HG02623 (cell line): ENCODE measurements at regions not wholly inside any gene's neighbourhood (a gene's known extent, or its start where the extent isn't known, plus 50 kb on each side); places are given as distances from the start of the nearest gene placed in this dataset.

Experiments used
- ATAC-seq: cut with Tn5 transposase; IDR thresholded peaks from one replicate; pipeline ENCODE4 v1.9.1; 2021; ENCODE audit warnings: moderate library complexity; ENCODE audit not compliant: unreplicated experiment

DNA sequence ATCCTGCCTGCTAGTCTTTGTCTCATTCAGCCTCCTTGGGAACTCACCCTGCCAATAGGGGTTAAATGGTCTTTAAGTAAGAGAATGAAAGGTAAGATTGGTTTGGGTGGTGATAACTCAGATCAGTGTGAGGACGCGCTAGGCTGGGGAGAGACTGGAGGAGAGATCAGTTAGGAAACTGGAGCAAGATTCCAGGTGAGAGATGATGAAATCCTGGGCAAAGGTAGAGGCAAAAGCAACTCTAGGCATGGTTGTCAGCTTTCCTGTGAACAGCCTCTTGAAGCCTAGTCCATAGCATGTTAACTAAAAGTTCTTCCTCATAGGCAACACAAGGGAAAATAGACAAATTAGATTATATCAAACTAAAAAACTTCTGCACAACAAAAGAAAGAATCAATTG, 145.2 kb upstream of the ANKRD28 start:
- ATAC-seq = no peak

DNA sequence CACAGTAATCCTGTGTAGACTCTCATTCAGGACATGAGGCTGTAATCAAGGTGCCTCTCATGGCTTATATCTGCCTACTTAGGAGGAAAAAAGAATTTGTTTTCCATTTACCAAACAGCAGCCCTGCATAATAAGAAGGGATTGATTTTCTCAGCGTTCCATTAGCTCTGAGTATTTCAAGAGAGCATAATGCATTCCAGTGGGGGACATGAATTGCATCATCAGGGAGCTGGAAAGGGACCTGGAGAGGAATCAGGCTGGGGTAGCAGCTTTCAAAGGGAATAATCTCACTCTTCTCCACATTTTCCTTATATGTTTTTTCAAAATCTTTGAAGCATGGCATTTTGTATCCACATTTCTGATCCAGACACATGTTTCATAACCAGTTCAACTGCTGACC, 150.6 kb upstream of the ANKRD28 start:
- ATAC-seq = no peak

DNA sequence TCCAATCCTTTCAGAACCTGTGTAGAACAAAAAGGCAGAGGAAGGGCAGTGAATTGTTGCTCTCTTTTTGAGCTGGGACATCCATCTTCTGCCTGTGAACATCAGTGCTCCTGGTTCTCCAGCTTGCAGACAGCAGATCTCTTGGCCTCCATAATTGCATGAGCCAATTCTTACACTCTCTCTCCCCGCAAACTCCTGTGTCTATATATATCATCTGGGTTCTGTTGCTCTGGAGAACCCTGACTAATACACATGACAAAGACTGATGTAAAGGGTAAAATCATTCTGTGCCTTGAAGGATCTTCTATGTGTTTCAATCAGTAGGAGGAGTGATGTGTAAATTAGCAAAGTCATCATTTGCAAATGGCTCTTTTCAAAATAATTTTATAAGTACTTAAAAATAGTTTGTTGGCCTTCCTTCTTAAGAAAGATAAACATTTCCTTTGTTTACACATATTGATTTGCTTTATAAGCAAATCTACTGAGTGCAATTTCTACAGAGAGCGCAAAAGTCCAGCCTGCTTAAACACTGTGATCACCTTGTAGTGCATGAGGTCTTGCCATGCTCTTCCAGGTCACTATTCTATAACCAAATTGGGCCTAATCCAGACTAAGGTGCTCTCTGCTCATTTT, 154.9 kb upstream of the ANKRD28 start:
- ATAC-seq = no peak

DNA sequence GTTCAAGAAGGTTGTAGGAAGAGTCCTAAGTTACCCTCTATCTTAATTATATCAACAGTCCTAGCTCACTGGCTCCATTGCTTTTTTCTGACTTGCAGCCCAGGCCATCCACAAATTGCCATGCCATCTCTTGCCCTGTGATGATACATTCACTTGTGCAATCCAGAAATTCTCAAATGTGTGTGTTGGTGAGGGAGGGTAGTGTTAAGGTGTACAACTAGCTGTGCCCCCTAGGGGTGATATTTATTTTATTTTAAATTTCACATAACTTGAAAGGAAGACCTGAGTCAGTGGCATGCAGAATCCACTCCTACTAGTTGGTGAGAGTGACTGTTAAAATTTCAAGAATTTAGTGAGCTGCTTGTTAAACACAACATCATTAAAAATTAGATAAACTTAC, 156.1 kb upstream of the ANKRD28 start:
- no peak for ATAC-seq

DNA sequence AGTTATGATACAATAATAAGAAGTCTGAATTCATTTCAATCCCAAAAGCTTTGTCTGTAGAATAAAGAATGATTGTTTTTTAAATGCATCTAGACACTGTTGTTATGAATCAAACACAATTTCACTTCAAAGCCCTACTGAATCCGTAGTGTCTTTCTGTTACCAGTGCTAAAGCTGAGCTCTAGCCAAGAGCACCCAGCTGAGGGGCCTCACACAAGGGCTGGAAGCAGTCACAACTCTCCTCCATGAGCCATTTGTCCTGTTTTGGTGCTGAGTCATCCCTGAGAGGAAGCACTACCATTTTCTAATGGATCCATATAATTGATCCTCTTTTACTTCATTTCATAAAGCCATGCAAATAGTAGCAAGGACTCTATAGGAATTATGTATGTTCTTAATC, 158.2 kb upstream of the ANKRD28 start:
- no peak for ATAC-seq

DNA sequence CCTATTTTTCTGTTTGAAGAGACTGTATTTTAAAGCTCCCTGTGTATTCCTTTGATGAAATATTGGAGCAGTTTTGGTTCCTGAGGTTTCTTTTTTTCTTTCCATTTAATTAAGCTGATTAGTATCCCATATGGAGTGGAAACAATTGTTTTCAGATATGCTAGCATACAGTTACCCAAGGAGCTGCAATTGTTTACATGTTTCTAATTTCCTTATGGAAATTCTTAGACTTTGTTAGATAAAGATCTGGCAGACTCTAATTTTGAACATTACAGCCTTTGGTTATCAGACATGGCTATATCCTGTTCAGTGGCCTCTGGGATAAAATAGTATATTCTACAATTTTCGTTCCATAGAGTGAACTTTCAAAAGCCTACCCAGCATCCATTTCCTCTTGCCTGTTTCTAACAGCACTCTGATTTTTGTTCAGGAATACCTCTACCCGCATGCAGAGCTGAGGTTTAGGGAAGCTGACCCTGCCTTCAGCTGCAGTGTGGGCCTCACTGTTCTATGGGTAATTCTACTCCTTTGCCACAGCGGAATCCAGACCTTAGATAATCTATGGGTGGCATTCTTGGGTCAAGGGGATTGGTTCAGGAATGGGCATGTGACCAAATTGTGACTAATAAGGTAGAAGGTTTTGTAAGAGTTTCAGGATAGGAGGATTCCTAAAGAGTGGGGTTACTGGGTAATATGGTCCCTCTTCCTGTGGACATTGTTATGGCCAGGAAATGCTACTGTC, 161.1 kb upstream of the ANKRD28 start:
- no peak for ATAC-seq

DNA sequence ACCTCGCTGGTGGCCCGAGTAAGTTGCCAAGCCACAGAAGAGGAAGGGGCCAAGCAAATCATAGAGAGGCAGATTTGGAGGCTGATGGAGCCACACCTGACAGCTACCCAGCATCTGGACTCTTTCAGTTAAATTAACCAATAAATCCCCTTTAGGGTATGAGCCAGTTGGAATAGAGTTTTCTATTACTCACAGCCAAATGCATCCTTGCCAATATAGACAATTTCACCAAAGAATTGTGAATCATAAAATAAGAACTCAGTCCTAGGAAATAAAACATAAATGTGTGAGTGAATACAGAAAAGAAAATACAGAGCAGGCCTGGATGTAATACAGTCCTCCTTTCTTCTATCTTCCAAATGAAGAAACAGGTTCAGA, 161.6 kb upstream of the ANKRD28 start:
- no peak for ATAC-seq

DNA sequence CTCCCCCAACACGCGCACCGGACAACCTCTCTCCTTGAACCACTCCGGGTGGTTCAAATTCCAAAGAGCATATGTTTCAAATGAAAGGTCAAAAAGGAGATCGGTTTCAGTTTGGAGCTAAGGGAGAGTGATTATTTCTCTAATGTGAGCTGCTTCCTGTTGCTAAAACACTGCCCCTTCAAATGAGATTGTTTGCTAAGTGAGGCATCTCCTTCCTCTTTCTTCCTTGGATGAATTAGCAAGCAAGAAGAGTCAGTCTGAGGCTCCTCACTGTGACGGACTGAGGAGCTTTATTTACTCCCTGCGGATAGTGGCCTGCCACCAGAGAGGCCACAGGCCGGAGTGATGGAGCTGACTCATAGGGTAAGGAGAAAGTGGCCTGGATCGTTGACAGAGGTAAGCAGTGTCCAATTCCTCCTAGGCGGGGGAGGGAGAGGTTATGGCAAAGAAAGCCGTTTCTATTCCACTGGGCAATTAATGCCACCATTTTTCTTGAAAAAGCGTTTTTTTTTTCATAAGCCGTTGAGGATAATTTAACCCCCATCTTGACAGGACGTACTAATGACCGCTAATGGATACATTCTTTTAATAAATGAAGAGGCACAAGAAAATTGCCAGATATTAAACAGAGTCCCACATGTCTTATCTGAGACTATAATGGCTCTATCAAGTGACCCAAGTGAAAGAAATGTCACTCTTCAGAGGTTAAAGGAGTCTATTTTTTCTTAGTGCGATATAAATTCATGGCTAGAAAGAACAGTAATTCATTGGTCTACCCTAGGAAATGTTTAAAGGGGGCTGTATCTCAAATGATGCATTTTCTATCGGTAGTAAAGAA, 167.0 kb upstream of the ANKRD28 start:
- ATAC-seq = no peak

DNA sequence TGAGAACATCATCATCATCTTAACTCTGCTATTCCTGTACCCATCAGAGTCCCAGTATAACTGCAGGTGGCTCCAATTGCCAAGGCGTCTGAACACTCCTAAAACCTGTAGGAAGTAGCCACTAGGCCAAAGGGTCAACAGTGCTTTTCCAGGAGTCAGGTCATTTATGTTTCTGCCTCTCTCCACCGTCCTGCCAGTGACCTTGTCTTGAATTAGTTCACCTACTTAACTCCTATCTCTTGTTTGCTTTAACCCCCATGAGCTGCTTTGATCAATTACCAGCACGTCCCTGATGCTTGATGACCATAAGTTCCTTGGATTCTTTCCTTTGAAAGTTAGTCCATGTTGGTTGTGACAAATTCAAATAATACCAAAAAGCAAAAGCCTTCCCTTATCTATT, 169.8 kb upstream of the ANKRD28 start:
- no peak for ATAC-seq

DNA sequence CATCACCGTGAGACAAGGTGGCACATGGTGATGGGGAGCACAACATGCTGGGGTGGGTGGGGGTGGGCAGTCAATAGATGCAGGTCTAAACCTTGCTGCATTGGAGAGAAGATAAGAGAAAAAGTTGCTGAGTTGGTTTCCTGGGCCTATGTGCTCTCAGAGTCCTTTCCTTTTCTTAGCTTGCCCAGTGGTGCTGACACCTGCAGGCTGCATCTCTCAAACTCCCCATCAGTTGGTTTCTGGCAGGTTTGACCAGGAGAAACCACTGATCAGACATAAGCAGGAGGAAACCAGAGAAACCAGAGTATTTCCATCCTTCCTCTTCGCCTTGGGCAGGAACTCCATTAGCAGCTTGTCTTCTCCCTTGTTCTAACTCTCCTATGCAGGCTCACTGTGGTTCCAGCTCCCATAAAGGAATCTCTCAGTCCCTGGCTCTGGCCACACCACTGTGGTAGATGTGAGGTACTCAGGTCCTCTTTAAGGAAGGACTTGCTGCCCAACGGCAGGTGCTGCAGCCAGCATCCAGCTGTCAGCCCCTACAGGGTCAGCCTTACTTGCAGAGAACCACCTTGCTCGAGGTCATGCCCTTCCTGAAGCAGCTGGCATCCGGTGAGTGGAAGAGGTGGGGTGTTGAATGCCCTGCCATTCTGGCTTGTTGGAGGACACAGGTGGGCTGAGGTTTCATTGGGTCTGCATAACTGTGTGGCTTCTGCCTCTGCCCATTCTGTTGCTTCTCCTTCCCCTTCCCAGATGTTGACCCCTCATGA, 172.3 kb upstream of the ANKRD28 start:
- no peak for ATAC-seq

DNA sequence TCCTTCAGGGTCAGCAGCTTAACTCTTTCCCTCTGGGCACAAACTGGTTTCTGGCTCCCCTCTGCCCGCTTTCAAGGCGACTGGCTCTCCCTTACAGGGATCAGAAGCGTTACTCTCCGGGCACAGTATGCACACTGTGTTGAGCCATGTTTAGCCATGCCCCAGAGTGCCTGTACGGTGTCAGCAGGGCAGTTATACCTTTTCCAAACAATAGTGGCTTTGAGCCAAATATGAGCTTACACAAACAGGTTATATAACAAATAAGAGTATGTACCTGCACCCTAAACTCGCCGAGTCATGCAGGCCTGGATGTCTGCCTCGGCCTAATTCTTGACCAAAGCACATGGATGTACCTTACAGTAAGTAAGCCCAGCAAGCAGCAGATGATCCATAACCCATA, 175.6 kb upstream of the ANKRD28 start:
- ATAC-seq = no peak

DNA sequence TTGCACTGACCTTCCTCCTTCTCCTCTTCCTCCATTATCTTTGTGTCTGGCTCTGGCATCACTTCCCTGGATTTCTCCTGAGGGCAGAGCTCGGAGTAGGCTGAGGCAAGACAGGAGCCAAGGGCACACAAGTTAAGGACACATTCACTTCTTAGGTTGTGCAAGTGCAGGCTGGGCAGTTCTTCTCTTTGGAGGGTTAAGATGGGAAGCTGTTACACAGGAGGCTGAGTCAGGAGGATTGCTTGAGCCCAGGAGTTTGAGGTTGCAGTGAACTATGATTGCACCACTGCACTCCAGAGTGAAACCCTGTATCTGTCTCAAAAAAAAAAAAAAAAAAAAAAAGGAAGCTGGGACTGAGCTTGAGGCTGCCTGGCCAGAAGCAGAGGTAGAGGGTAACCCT, 176.2 kb upstream of the ANKRD28 start:
- ATAC-seq = no peak

DNA sequence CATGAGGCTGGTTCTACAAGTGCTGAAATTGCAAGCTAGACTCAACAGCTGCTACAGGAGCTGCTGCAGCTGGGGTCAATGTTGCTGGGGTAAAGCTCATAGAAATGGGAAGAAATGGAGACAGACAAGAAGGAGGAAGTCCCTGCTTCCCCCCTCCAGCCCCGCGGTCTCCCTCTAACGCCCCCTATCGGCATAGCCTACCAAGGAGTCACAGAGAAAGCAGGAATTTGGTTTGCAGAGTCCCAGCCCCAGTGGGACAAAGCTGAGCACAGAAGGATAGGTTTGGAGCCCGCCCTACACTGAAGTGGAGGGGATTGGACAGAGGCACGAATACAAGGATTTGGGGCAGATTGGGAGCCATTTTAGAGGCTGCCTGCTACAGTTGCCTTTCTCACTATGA, 176.9 kb upstream of the ANKRD28 start:
- no peak for ATAC-seq

DNA sequence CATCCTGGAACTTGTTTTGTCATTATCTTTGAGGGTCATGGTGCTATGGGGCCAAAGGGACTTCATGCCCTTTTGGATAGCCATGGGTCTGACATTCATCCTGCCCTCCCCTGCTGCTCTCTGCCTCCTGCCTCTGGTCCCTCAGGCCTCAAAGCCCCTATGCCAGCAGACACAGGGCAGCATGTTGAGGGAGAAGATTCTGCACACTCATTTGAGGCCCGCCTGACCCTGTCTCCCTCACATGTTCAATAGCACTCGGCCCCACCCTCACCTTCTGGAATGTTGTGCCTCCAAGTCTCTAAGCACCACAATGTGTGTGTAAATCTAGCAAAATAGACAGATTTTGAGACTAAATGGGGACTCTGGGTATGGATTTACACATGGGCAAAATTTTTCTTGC, 178.7 kb upstream of the ANKRD28 start:
- ATAC-seq = no peak

DNA sequence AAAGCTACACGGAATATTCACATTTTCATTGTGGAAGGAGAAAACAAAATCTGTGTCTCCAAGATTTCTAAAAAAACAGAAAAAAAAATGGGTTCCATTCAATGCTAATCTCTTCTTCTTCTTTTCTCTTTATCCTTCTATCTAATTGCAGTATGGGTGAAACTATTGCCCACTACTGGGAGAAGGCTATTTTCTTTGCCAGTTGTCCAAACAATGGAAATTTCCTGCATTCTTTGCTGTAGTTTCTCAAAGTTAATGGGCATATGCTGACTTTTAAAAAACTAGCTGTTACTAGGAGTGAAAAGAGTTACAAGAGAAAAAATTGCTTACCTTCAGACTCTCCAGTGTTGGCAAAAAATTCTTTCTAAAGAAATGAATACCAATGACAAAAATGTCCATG, 179.3 kb upstream of the ANKRD28 start:
- ATAC-seq = no peak

DNA sequence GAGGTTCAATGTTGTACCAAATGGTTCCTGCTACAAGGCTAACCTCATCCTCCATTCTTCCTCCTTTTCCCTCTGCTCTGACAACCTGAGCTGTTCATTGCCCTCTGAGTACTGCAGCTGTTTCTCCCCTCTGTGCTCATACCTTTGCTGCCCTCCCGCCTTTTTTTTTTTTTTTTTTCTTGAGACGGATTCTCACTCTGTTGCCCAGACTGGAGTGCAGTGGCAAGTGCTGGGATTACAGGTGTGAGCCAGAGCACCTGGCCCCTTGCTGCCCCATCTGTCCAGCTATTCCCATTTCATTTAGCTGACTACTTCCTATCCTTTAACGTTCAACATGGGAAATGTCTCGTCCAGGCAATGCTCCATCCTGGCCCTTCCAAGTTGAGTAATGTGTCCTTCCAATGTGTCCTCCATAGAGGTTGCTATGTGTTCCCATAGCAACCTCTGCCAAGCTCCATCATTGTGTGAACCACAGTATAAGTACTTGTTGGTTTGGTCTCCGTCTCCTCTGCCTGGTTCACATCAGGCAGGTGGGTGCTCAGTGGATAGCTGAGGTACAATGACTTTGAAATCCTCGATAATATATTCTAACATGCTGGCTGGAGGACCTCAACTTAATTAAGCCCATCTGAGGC, 179.9 kb upstream of the ANKRD28 start:
- no peak for ATAC-seq

DNA sequence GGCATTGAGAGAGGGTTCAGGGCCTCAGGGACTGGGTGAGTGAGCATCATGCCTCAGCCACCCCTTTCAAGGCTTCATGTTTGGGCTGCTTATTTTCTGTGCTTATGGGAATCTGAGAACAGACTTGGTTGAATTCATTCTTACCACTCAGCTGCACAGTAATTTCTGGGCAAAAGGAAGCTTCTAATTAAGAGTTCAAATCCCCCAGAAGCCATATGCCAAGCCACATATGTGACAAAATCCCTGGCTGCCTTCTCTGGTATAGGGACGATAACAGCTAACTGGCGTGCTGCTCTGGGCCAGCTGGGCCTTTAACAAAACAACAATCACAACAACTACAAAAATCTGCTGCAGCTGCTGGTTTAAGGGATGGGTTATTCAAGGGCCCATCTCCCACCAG, 181.0 kb upstream of the ANKRD28 start:
- ATAC-seq = no peak

DNA sequence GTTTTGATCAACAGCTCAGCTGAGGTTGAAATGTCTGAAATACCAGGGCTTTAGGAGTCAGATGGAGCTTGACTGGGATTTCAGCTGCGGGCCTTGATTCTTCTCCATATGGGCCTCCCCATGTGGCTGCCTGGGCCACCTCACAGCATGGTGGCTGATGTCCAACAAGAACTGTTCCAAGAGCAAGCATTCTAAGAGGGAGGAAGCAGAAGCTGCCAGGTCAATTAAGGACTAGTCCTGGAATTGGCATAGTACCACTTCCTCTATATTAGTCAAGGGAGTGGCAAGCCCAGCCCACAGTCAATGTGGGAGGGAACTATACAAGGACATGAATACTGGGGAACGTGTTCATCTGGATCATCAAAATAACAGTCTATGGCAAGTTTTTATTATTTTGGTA, 181.7 kb upstream of the ANKRD28 start:
- no peak for ATAC-seq

DNA sequence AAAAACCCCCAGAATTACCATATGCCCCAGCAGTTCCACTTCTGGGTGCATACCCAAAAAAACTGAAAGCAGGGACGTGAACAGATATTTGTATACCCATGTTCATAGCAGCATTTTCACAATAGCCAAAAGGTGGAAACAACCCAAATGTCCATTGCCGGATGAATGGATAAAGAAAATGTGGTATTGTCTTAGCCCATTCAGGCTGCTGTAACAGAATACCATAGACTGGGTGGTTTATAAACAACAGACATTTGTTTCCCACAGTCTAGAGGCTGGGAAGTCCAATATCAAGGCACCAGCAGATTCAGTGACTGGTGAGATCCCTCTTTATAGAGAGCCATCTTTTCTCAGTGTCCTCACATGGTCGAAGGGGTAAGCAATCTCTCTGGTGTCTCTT, 182.1 kb upstream of the ANKRD28 start:
- ATAC-seq = no peak

DNA sequence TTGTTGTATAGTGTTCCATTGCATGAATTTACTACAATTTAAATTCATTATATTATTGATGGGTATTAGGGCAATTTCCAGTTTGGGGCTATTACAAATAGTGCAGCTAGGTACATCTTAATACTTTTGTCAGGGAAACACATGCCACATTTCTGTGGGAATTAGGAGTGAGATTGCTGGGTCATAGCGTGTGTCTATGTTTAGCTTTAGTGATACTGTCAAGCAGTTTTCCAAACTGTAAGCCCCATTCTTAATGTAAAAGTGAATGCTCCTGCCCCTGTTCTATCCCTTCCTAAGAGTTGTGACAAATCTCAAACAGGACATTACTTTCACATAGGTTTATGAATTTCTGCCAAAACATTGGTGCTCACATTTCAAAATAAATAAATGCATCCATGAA, 184.5 kb upstream of the ANKRD28 start:
- no peak for ATAC-seq

DNA sequence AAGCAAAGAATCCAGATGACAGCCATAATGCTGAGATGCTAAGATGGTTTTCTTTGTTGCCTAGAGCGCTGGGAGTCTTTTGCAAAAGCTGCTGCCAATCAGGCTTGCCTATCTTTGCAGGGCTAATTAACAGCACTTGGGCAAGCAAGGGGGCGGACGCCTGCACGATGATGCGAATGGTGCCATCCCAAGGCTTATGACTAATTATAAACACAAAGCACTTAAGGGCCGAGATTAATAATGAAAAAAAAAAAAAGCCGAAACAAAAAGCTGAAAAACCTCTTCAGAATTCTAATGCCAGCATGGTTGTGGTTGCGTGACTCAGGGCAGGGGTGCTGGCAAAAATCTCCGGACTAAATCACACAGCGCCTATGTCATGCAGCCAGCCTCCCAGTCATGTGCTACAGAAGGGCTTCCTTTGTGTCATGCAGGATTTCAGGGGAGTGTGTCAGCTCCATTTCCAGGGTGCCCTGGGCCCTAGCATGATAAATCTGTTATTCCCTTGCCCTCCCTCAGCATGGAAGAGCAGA, 185.0 kb upstream of the ANKRD28 start:
- no peak for ATAC-seq
